ENCODE measurements at regions not wholly inside any gene's neighbourhood (a gene's known extent, or its start where the extent isn't known, plus 50 kb on each side); places are given as distances from the start of the nearest gene placed in this dataset.

GRCh38 chr7:10910447-10910846 is 63.2 kb upstream of the PHF14 start:
- TF ChIP-seq, protein P1, sequence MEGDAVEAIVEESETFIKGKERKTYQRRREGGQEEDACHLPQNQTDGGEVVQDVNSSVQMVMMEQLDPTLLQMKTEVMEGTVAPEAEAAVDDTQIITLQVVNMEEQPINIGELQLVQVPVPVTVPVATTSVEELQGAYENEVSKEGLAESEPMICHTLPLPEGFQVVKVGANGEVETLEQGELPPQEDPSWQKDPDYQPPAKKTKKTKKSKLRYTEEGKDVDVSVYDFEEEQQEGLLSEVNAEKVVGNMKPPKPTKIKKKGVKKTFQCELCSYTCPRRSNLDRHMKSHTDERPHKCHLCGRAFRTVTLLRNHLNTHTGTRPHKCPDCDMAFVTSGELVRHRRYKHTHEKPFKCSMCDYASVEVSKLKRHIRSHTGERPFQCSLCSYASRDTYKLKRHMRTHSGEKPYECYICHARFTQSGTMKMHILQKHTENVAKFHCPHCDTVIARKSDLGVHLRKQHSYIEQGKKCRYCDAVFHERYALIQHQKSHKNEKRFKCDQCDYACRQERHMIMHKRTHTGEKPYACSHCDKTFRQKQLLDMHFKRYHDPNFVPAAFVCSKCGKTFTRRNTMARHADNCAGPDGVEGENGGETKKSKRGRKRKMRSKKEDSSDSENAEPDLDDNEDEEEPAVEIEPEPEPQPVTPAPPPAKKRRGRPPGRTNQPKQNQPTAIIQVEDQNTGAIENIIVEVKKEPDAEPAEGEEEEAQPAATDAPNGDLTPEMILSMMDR (IDR thresholded peaks at IDR 0.05): no peak
- no peak for TF ChIP-seq POLR2A (IDR thresholded peaks at IDR 0.05)
